ENCODE measurements at regions not wholly inside any gene's neighbourhood (a gene's known extent, or its start where the extent isn't known, plus 50 kb on each side); places are given as distances from the start of the nearest gene placed in this dataset.

- POLR2A ChIA-PET, result no interaction called here
- Histone ChIP-seq H3K79me2 (ENCODE audit: insufficient read depth) (no peaks in the 10 kb centered on the region), H3K36me3 (replicated peaks in 1 of 2; ENCODE audit: control insufficient read depth in 1 of 2, insufficient read depth in 2 of 2, low read length in 1 of 2) (no peaks in the 10 kb centered on the region), H3K27me3 (ENCODE audit: insufficient read depth) (no peaks in the 10 kb centered on the region), H3K9me3 (no peaks in the 10 kb centered on the region), H3K4me3 (ENCODE audit: low read depth in 2 of 2, low read length in 1 of 2) (no peak overlapping the region), H2AFZ (ENCODE audit: low read depth) (no peak overlapping the region), H3K9me2 (no peaks in the 10 kb centered on the region), H3F3A (replicated peaks; ENCODE audit: insufficient read depth) (no peaks in the 10 kb centered on the region), H3K9ac (no peak overlapping the region), H3K4me1 (ENCODE audit: control insufficient read depth in 1 of 2, insufficient read depth in 2 of 2, low read depth in 1 of 2, low read length in 1 of 2) (no peaks in the 10 kb centered on the region; a peak in 2 of 4 replicates), H4K20me1 (ENCODE audit: insufficient read depth) (no peaks in the 10 kb centered on the region), H3K27ac (ENCODE audit: low read depth in 2 of 2, low read length in 1 of 2) (no peak overlapping the region), H3K4me2 (no peak overlapping the region)
- TF ChIP-seq ZBTB33 (IDR thresholded peaks at IDR 0.05; ENCODE audit: borderline replicate concordance, low read depth), result no peak
- no peak for TF ChIP-seq GATA2 (CRISPR knock-in tag; IDR thresholded peaks at IDR 0.05)
- TF ChIP-seq FOXJ3 (CRISPR knock-in tag; IDR thresholded peaks at IDR 0.05), result no peak
- TF ChIP-seq NRF1 (IDR thresholded peaks at IDR 0.05; ENCODE audit: low read depth, low read length), result no peak
- no peak for TF ChIP-seq TAF1 (IDR thresholded peaks at IDR 0.05; ENCODE audit: borderline replicate concordance, low read depth, low read length)
- TF ChIP-seq GABPA (IDR thresholded peaks at IDR 0.05; ENCODE audit: low read depth), result no peak
- no peak for TF ChIP-seq CHD2 (IDR thresholded peaks at IDR 0.05; ENCODE audit: low read length, partially characterized antibody)
- TF ChIP-seq MXI1 (IDR thresholded peaks at IDR 0.05; ENCODE audit: low read depth, low read length), result no peak
- TF ChIP-seq FOXM1 (IDR thresholded peaks at IDR 0.05; ENCODE audit: low read depth), result no peak
- no peak for TF ChIP-seq TEAD4 (IDR thresholded peaks at IDR 0.05; ENCODE audit: borderline replicate concordance, insufficient read depth)
- peak; percentile 47; the same call in 1 of the 2 replicates for TF ChIP-seq SMC3 (IDR thresholded peaks at IDR 0.05; ENCODE audit: low read depth, low read length)
- TF ChIP-seq POLR2AphosphoS5 (IDR thresholded peaks at IDR 0.05; ENCODE audit: low read depth, low read length), result no peak
- TF ChIP-seq MAX (IDR thresholded peaks at IDR 0.05; ENCODE audit: low read depth), result no peak
- peak; percentile 70 for TF ChIP-seq CTCF (IDR thresholded peaks at IDR 0.05)
- no peak for TF ChIP-seq PBX3 (IDR thresholded peaks at IDR 0.05)
- no peak for TF ChIP-seq REST (IDR thresholded peaks at IDR 0.05; ENCODE audit: low read depth, low read length)
- TF ChIP-seq USF2 (IDR thresholded peaks at IDR 0.05; ENCODE audit: borderline replicate concordance, low read depth, low read length), result no peak
- TF ChIP-seq EZH2phosphoT487 (IDR thresholded peaks at IDR 0.05; ENCODE audit: borderline replicate concordance, low read depth), result no peak
- no peak for TF ChIP-seq ELF1 (IDR thresholded peaks at IDR 0.05)
- no peak for TF ChIP-seq FOSL2 (IDR thresholded peaks at IDR 0.05; ENCODE audit: borderline replicate concordance, low read depth)
- TF ChIP-seq TCF12 (IDR thresholded peaks at IDR 0.05), result no peak
- no peak for TF ChIP-seq MEF2A (IDR thresholded peaks at IDR 0.05; ENCODE audit: borderline replicate concordance, low read depth)
- peak; percentile 60 for TF ChIP-seq RAD21 (IDR thresholded peaks at IDR 0.05; ENCODE audit: low read length)
- TF ChIP-seq JUND (IDR thresholded peaks at IDR 0.05), result no peak
- WGBS (ENCODE audit: low lambda C conversion rate), result 49% methylated on average over 4 of the region's 4 CpGs
- DNase-seq, result peak; percentile 1
- CTCF ChIA-PET, result interaction anchor here (1.4 to 2.4 kb wide), 2 partner anchors 19 to 489 kb away, joined by 6 to 11 read pairs; no protein-coding TSS in a partner anchor
Observed at GRCh38 chr6:105733556-105734162, 330.8 kb upstream of the PREP start.
